SH-SY5Y (cell line): ENCODE measurements at regions not wholly inside any gene's neighbourhood (a gene's known extent, or its start where the extent isn't known, plus 50 kb on each side); places are given as distances from the start of the nearest gene placed in this dataset.

ENCODE experiments used
- GATA2 ChIP-seq: IDR thresholded peaks from 2 replicates; pipeline ENCODE4 v1.6.1; 2011; ENCODE audit warnings: mild to moderate bottlenecking, low read depth, low read length
- GATA3 ChIP-seq: IDR thresholded peaks from 2 replicates; pipeline ENCODE4 v1.6.1; 2011; ENCODE audit warnings: low read depth, mild to moderate bottlenecking, low read length, moderate library complexity

GRCh38 chr6:134379076-134379475 lies 61.2 kb upstream of the SGK1 start:
- TF ChIP-seq GATA2 (no peak), GATA3 (no peak)
